ENCODE measurements at regions not wholly inside any gene's neighbourhood (a gene's known extent, or its start where the extent isn't known, plus 50 kb on each side); places are given as distances from the start of the nearest gene placed in this dataset.

GRCh38 chr6:15871276-15871675, 208.4 kb upstream of the DTNBP1 start:
- no peak for DNase-seq

- DNase-seq = no peak
Measured at GRCh38 chr6:15870333-15871043, 207.7 kb upstream of the DTNBP1 start.

DNA sequence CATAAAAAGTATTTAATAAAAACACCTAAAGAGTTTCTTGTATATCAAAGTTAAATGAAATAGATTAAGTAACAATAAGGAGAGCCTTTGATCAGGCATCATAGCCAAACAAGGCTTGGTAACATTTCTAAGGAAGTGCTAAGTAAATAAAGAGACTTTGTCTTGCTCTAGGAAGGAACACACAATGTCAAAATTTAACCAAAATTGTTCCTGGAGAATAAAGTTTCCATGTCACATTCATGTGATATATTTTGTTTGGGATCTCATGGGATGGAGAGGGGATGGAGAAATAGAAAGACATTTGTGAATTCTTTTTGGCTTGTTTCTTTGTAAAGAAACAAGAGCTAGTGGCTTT, 201.9 kb upstream of the DTNBP1 start:
- DNase-seq = no peak

- no peak for DNase-seq
Measured at GRCh38 chr6:15864038-15864707, 201.3 kb upstream of the DTNBP1 start.

GRCh38 chr6:15862810-15863209, 200.0 kb upstream of the DTNBP1 start:
- DNase-seq = no peak

DNA sequence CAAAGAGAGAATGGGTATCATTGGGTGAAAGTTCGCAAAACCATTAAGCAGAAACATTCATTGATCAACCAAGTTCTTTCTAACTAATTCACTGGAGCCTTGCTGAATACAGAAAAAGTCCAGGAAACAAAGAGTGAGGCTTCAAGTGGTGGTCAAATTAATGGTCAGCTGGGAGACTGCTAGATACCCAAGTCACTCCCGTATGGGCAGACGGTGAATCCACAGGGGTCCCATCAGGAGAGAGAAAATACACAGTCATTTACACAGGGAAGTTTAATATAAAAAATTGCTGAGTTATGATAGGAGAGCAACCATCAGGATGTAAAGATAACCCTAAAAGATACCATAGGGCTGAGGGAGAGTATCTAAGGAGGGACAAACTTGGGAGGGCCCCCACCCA, 198.7 kb upstream of the DTNBP1 start:
- DNase-seq = no peak

GRCh38 chr6:15854826-15855710, 192.2 kb upstream of the DTNBP1 start:
- no peak for DNase-seq

- DNase-seq = no peak
Measured at GRCh38 chr6:15854378-15854777, 191.6 kb upstream of the DTNBP1 start.

- no peak for DNase-seq
Measured at GRCh38 chr6:15853259-15853658, 190.4 kb upstream of the DTNBP1 start.

GRCh38 chr6:15852289-15852688, 189.5 kb upstream of the DTNBP1 start:
- no peak for DNase-seq

- DNase-seq = no peak
Measured at GRCh38 chr6:15849395-15849794, 186.6 kb upstream of the DTNBP1 start.

GRCh38 chr6:15845492-15845891, 182.7 kb upstream of the DTNBP1 start:
- DNase-seq = no peak

DNA sequence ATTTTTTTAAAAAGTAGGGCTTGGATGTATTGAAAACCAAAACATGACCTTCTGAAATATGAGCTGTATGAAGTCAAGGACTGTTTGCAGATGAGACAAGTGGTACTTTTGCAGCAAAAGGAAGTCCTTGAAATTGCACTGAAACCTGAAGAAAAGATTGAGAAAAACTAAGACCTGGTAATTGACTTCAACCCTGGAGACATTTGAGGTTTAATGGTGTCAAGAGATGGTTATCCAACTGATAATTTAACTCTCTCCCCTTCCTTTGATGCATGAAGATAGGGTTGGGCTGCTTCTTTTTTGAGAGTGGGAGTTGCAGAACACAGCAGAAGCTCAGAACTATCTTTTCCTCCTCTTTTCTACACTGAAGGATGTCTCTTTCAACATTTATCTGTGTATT, 180.9 kb upstream of the DTNBP1 start:
- no peak for DNase-seq

- no peak for DNase-seq
Measured at GRCh38 chr6:15843226-15843625, 180.4 kb upstream of the DTNBP1 start.

DNA sequence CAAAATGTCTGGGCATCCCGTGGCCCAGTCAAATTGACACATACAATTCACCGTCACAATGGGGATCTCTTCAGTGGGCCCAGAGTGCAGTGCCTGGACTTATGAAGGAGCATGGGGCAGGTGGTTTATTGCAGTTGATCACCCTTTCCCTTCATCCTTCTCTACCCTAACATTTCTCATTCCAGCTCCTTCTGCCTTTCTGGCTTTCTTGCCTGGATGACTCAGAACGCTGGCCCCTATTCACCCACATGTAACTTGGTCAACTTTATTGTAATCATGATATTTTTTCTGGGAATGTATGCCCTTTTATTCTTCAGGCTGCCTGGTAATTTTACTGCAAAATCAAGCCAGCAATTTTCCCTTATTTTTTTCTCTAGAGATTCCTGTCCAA, 179.9 kb upstream of the DTNBP1 start:
- DNase-seq = no peak

DNA sequence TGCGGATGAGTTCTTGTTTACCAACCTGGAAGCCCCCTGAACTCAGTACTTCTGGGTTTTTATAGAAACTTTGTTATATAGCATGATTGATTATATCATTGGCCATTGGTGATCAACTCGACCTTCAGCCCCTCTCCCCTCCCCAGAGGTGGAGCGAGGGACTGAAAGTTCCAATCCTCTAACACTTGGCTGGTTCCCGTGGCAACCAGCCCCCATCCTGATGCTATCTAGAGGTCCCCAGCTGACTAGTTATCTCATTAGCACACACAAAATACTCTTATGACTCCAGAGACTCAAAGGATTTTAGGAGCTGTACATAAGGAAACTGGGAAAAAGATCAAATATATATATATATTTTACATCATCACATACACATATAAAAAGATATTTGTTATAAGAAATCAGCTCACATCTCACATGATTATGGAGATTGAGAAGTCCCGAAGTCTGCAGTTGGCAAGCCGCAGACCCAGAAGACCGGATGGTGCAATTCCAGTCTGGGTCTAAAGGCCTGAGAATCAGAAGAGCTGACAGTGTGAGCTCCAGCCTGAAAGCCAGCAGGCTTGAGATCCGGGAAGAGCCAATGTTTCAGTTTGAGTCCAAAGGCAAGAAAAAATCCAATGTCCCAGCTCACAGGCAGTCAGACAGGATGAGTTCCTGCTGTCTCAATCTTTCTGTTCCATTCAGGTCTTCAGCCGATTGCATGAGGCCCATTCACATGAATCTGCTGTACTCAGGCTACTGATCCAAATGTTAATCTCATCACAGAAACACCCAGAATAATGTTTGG, 179.3 kb upstream of the DTNBP1 start:
- DNase-seq = no peak

DNA sequence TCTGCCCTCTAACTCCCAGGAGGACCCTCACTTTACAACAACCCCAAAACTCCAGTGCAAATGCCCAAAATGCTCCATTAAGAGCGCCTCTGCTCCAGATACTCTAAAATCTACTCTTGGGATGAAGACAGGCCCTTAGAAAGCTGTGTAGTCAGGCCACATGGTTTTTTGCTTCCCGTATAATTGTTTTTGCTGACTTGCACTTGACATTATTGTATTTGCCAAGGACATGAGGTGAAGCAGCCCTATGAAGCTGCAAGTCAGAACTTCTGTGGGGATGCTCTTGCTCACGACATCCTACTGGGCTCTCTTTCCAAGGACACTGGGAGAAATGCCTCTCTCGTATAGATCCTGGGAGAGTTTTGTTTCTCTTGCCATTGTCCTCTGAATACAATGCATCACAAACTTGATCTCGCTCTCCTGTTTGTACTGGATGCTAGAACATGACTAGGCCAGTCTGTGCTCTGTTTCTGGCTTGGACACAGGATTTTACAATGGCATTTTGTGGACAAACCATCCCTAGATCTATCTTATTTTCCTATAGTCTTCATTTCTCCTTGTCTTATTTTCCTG, 177.2 kb upstream of the DTNBP1 start:
- no peak for DNase-seq

GRCh38 chr6:15837205-15837604, 174.4 kb upstream of the DTNBP1 start:
- no peak for DNase-seq

DNA sequence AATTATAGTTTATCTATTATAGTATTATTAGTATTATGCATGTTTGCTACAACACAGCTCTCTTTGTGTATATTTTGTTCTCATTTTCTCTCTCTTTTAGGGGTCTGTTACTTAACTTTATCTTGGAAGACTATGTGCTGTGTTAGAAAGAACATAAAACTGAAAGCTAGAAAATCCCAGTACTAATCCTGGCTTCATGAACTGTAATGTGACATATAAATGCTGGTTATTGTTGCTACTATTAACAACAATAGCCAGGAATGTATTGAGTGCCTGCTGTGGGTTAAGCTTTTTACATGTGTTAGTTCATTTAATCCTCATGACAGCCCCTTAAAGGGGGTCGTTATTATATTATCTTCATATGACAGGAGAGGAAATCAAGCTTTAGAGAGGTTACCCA, 170.0 kb upstream of the DTNBP1 start:
- no peak for DNase-seq

DNA sequence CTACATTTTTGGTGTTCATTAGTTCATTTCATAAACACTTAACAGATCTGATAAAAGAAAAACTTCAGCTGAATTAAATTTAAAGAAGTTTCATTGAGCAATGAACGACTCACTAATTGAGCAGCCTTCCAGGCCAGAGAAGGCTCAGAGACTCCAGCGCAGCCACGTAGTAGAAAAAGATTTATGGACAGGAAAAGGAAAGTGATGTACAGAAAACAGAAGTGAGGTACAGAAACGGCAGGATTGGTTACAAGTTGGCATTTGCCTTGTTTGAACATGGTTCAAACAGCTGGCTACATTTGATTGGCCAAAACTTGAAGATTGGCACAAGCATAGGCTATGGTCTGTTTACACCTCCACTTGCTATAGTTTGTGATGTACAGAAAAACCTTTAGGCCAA, 166.3 kb upstream of the DTNBP1 start:
- DNase-seq = no peak

DNA sequence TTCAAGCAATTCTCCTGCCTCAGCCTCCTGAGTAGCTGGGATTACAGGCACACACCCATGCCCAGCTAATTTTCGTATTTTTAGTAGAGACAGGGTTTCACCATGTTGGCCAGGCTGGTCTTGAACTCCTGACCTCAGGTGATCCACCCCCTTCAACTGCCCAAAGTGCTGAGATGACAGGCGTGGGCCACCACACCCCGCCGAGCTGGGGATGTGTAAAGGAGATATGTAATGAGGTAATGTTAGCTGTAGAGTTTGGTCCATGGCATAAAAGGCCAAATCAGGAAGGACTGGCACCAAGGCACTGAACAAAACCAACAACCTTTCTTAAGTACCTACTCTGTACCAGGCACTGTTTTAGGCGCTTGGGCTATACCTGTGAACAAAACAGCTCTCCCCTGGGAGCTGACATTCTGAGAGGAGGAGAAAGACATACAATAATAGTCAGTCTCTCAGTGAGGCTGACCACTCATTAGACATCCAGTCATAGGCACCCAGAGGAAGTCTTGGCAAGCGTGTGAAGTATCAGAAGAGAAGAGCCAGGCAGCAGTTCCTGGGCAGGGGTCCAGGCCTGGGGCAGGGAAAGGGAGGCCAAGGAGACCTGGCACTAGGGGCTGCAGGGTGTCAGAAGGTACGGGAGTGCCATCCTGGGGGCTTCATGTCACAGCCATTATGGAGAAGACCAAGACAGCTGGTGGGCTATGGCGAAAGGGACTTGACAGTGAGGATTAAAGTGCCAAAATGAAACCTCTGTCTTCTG, 164.8 kb upstream of the DTNBP1 start:
- DNase-seq = no peak

DNA sequence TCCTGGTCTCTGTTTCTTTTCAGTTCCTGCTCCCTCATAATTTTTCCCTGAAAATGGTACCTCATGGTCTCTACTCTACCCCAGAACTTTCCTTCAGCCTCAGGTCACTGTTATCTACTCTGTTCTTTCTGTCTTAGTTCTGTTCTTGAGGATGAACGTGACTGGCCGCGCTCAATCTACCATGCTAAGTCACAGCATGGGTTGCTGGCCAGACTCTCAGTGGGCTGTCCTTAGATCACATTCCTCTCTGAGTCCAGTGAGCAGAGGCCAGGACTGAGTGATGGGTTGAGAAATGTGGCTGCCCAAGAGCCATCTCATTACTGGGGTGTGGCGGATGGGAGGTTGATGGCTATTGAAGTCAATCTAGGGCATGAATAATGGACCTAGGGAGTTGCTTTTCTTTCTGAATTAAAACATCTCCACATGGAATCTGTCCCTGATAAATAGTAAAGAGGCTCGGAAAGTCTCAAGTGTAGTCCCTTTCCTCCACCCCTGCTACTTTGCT, 164.0 kb upstream of the DTNBP1 start:
- DNase-seq = no peak

All from COR-L47 (cell line).